HG03025 (cell line): ENCODE measurements at regions not wholly inside any gene's neighbourhood (a gene's known extent, or its start where the extent isn't known, plus 50 kb on each side); places are given as distances from the start of the nearest gene placed in this dataset.

Source experiments
- ATAC-seq: cut with Tn5 transposase; IDR thresholded peaks from one replicate; pipeline ENCODE4 v1.9.1; 2021; ENCODE audit warnings: mild to moderate bottlenecking, moderate library complexity; ENCODE audit not compliant: unreplicated experiment, low FRiP score

DNA sequence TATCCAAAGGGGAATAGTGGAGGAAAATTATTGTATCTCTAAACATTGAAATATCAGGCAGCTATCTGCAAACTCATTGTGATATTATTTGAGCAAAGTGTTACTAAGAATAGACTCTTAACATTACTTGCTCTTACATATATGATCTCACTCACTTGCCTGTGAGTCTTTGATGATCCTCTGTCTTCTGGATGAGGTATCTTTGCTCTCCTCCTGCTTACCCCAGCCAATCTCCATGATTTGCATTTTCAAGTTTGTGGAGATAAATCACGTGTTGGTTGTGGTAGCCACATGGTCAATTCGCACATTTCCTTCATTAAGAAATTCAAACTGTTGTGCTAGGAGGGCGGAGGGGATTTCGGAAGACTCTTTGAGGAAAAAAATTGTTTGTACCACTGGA lies 169.9 kb upstream of the S100G start:
- no peak for ATAC-seq

DNA sequence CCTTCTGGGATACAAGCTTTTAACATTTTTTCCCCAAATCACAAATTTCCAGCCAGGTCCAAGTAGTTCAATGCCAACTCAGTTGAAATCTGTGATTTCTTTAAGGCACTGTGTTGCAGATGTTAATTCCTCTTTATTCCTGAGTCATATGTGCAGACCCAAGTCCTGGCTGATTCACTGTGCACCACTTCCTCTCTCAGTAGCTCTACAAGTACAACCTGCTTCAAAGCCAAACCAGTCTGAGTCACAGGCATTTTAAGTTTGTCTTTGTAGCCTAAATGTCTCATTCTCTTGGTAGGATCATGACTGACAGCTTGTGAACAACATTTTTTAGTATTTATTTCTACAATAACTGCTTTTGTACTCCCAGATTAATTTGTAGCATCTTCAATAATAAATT lies 165.6 kb upstream of the S100G start:
- no peak for ATAC-seq

DNA sequence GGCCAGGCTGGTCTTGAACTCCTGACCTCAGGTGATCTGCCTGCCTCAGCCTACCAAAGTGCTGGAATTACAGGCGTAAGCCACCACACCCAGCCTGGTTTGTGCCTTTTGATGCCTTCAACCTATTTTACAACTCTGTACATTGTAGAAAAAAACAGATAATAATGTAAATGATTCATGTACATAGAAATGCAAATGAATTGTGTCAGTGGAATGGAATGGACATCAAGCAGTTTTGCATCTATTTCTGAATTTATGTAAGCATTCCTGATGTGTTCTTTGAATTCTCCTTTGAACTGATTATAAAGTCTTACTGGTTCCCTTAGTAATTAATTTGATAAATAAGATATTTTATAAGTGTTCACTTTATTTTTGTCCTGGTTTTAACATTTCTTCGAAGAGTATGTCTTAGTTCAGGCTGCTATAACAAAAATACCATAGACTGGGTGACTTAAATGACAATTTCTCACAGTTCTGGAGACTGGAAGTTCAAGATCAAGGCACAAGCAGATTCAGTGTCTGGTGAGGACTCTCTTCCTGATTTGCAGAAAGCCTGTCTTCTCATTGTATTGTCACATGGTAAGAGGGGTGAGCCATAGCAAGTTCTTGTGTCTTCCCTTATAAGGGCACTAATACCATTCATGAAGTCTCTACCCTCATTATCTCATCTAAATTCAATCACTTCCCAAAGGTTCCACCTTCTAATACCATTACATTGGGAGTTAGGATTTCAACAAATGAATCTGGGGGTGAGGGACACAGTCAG lies 162.2 kb upstream of the S100G start:
- no peak for ATAC-seq

DNA sequence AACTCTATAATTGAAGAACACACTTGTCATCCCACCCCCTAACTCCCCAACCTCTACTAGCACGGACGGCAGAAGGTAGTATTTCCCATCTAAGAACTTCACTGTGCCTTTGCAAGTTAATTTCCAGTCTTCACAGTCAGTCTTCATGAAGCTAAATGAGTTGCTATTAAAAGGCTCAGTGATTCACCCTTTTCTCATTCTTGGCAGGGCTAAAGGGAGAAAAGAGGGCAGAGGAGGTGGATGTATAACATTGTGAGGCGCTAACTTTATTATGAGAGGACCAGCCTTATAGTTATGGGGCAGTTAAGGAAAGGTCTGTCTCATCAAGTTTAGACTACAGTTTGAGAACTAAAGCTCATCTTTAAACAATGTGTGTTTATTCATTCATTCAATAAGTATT lies 161.0 kb upstream of the S100G start:
- ATAC-seq = no peak

DNA sequence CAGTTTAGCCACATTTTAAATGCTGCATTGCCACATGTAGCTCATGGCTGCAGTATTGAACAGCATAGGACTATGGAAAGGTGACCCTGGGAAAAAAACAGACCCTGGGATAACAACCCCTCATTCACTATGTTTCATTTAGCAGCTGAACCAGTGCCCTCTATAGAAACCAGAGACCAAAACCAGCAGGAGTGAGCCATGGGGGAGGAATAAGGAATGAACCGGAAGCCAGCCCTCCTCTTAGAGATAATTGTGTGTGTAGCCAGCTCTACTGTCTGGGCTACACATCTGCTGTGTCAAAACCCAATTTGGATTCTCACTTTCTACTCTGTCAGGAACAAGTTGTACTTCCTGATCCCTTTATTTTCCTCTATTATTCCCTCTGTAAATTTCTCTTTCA lies 158.5 kb upstream of the S100G start:
- ATAC-seq = no peak

DNA sequence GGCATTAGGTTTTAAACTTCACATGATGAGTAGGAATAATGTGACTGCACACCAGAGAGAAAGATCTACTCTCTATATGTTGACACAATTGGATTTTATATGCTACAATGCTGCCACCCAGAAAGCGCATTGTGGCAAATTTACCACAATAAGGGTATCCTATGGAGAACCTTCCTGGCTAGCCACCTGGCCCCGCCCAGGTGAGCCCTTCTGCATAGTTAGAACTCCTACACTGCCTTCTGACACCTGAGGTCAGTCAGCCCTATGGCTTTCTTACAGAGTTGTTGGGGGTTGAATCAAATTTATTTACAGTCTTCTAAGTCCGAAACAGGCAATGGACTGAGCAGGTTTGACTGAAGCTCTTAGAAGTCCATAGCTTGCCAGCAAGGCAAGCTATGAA lies 153.8 kb upstream of the S100G start:
- no peak for ATAC-seq

DNA sequence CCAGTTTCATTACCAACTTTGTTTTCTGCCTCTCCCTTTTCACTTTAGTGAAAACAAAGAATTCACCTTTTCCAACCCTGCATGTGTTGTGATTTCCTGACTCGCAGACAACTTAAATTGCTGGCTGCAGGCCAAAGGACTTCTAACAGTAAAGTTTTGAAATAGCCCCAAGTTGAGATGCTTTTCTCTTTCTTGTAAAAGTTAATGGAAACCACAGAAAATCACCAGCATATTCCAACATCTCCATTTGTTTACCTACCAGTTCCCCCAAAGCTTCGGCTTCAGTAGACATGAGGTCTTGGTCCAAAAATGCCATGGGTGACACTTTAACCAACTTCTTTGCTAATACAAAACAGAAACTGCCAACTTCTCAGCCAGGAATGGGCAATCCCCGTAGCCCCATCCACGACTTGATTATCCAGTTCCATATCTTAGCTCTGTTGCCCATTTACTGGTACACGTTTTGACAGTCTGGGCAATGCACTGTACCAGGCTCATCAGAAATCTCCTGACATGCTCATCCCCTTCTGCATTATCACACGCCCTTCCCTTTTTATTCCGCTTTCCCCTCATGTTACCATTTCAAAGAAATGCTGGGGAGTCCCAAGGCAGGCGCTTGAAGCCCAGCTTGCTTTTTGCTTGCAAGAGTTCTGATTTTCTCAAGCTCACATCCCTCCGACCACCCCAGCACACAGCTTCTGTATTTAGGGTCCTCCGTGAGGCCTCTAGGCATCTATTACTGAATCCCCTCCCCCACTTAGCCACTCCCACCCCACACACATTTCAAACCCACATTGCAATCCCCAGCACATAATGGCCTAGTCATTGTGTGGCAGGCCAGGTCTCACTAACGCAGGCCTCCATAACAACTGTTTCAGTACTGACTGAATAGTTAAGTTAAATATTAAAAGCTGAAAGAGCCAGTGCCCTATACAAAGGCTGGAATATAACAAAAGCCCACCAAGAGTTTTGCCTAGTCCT lies 137.9 kb upstream of the S100G start:
- ATAC-seq = no peak

DNA sequence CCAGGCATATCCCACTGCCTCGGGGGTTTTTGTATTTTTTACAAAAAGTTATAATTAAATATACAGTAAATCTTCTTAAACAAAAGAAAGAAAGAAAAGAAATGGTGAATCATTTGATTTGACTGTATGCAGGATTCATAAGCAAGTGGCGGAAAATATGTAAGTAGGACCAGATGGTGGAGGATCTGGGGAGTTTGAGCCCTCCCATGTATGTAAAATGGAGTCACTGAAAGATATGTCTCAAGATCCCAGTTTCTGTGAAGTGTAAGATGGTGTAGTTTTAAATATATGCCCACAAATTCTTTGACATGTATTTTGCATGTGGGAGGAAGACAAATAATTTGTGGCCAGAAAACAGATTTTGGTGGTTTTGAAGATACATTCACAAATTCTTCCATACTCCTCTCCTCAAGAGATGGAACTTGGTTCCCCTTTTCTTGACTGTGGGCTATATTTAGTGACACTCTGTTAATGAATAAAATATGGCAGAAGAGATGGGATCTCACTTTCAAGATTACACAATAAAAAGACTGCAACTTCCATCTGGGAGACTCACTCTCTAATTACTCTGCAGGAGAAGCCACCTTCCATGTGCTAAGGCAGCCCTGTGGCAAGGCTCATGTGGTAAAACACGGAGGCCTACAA lies 133.6 kb upstream of the S100G start:
- ATAC-seq = no peak

DNA sequence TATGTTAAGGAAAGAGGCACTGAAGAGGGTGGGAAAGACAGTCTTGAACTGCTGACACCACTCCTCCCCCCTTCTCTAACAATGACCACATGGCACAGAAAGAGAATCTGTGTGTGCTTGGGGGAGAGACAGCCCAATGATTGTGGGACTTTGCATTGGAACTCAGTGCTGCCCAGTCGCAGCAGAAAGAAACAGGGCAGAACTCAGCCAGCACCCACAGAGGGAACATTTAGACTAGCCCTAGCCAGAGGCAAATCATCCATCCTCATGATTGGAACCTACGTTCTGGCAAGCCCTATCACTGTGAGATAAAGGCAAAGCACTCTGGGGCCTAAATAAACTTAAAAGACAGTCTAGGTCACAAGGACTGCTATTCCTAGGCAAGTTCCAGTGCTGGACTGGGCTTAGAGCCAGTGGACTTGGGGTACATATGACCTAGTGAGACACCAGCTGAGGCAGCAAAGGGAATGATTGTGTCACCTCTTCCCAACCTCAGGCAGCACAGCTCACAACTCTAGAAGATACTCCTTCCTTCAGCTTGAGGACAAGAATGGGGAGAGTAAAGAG lies 132.8 kb upstream of the S100G start:
- ATAC-seq = no peak

DNA sequence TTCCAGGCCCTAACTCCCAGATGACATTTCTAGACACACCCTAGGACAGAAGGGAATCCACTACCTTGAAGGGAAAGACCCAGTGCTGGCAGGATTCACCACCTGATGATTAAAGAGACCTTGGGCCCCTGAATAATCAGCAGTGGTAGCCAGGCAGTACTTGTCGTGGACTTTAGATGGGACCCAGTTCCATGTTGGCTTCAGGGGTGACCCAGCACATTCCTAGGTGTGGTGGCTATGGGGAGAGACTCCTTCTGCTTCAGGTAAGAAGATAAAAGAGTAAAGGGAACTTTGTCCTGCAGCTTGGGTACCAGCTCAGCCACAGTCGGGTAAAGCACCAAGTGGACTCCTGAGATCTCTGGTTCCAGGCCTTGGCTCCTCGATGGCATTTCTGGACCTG lies 131.8 kb upstream of the S100G start:
- no peak for ATAC-seq

DNA sequence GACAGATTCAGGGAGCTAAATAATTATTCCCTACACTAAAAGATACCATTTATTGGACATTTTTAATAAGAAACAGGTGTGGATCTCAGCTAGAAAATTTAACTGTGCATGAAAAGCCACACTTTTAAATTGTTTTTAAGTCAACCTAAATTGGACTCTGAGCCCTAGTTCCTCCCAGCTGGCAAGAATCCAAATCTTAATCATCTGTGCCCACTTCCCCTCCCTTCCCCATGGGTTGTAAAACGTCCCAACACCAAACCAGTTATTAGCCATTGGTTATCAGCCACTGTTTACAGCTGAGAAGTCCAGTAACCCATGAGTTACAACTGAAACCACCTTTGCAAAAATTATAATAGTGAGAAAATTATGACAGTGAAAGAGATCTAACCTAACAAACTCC lies 125.6 kb upstream of the S100G start:
- ATAC-seq = no peak

DNA sequence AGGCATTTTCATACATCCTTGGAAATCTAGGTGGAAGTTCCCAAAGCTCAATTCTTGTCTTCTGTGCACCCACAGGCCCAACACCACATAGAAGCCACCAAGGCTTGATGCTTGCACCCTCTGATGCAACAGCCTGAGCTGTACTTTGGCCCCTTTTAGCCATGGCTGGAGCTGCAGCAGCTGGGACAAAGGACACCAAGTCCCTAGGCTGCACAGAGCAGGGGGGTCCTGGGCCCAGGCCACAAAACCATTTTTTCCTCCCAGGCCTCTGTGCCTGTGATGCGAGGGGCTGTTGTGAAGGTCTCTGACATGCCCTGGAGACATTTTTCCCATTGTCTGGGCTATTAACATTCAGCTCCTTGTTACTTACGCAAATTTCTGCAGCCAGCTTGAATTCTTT lies 124.0 kb upstream of the S100G start:
- no peak for ATAC-seq

DNA sequence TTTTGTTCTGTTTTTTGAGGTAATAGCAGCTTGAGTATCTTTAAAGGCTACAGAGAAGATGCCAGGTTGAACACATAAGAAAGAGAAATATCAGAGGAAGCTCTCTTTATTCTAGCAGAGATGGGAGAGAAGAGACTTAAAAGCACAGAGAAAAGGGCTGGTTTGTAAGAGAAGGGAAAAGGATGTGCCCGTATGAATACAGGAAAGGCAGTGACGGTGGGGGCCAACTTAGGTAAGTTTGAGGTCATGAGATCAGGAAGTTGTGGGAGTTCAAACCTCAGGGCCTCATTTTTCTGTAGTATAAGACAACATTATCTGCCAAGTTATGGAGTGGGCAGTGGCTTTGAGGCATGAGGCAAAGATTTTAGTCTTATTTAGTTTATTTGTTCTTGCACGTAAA lies 121.3 kb upstream of the S100G start:
- ATAC-seq = no peak
